NCI-H345 (cell line): ENCODE measurements at regions not wholly inside any gene's neighbourhood (a gene's known extent, or its start where the extent isn't known, plus 50 kb on each side); places are given as distances from the start of the nearest gene placed in this dataset.

Experiments used
- DNase-seq: peaks from one replicate; lab custom pipeline; 2025; lab: John Stamatoyannopoulos, UW

GRCh38 chr1:4016351-4017130 is 116.5 kb upstream of the C1orf174 start:
- DNase-seq = no peak

GRCh38 chr1:4017636-4018365 is 117.7 kb upstream of the C1orf174 start:
- no peak for DNase-seq

- no peak for DNase-seq
Measured at GRCh38 chr1:4018466-4019146, 118.5 kb upstream of the C1orf174 start.

- no peak for DNase-seq
Measured at GRCh38 chr1:4019147-4019521, 119.1 kb upstream of the C1orf174 start.

- no peak for DNase-seq
Measured at GRCh38 chr1:4019606-4020331, 119.7 kb upstream of the C1orf174 start.

GRCh38 chr1:4020449-4020848 is 120.4 kb upstream of the C1orf174 start:
- DNase-seq = no peak

- no peak for DNase-seq
Measured at GRCh38 chr1:4021136-4021973, 121.3 kb upstream of the C1orf174 start.

- no peak for DNase-seq
Measured at GRCh38 chr1:4021974-4022268, 121.8 kb upstream of the C1orf174 start.

GRCh38 chr1:4022715-4023114 is 122.6 kb upstream of the C1orf174 start:
- DNase-seq = no peak

- DNase-seq = no peak
Measured at GRCh38 chr1:4023678-4024077, 123.6 kb upstream of the C1orf174 start.

GRCh38 chr1:4024811-4025210 is 124.7 kb upstream of the C1orf174 start:
- DNase-seq = no peak

GRCh38 chr1:4025752-4026151 is 125.7 kb upstream of the C1orf174 start:
- DNase-seq = no peak

GRCh38 chr1:4027008-4027407 is 126.9 kb upstream of the C1orf174 start:
- DNase-seq = no peak

- DNase-seq = no peak
Measured at GRCh38 chr1:4027492-4028138, 127.5 kb upstream of the C1orf174 start.

- DNase-seq = no peak
Measured at GRCh38 chr1:4028139-4028501, 128.0 kb upstream of the C1orf174 start.

GRCh38 chr1:4029376-4029775 is 129.3 kb upstream of the C1orf174 start:
- DNase-seq = no peak

- no peak for DNase-seq
Measured at GRCh38 chr1:4032571-4032970, 132.5 kb upstream of the C1orf174 start.

GRCh38 chr1:4033129-4033676 is 133.1 kb upstream of the C1orf174 start:
- no peak for DNase-seq

GRCh38 chr1:4033713-4034112 is 133.6 kb upstream of the C1orf174 start:
- DNase-seq = no peak

- DNase-seq = no peak
Measured at GRCh38 chr1:4034318-4034887, 134.3 kb upstream of the C1orf174 start.

- DNase-seq = no peak
Measured at GRCh38 chr1:4044967-4045366, 144.9 kb upstream of the C1orf174 start.
